SK-MEL-5 (cell line): ENCODE measurements at regions not wholly inside any gene's neighbourhood (a gene's known extent, or its start where the extent isn't known, plus 50 kb on each side); places are given as distances from the start of the nearest gene placed in this dataset.

Experiments used
- DNase-seq: peaks from one replicate; pipeline ENCODE4 v3.0.0-alpha.2; 2016; ENCODE audit warnings: low read depth, low spot score
- in situ Hi-C: cut with HindIII; loops from 2 replicates; pipeline ENCODE4 v1.10.0; 2016; ENCODE audit warnings: low sequenced_read_pairs, high pct_unique_total_duplicates, low pct_unique_long_range_greater_than_20kb

DNA sequence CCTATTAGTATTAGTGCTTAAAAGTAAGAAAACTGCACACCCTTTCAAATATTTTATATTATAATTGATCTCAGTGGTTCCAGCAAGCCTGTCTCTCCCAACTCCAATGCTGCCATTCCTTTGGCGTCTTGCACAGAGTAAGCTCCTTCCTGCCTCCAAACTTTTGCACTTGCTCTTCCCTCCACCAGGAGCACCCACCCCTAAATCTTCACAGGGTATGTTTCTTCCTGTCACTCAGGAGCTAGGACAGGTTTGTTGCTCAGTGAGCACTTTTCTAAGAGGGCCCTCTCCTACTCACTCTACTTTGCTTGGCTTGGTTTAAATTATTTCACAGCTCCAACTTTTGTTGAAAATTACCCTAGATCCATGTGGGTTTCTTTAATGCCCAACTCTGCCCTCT, 189.1 kb upstream of the ADRA1B start:
- DNase-seq = no peak
- in situ Hi-C loops = no loop called here

DNA sequence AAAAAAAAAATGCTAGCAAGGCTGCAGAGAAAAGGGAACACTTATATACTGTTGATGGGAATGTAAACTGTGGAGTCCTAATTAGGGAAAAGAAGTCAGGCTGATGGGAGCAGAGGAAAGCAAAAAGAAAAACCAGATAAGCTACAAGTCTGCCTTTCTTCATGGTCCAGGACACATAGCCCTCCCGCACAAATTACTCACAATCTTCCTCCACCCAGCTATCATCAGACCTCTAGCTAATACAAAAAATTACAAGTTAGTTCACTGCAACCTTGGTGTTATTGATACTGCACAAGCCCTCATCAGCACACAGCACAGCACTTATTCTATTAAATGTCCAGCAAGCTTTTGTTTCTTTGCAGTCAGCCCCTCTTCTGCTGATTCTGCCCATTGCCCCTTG, 186.0 kb upstream of the ADRA1B start:
- in situ Hi-C loops = no loop called here
- no peak for DNase-seq

GRCh38 chr5:159732220-159732619, 184.1 kb upstream of the ADRA1B start:
- DNase-seq = no peak
- in situ Hi-C loops = no loop called here

DNA sequence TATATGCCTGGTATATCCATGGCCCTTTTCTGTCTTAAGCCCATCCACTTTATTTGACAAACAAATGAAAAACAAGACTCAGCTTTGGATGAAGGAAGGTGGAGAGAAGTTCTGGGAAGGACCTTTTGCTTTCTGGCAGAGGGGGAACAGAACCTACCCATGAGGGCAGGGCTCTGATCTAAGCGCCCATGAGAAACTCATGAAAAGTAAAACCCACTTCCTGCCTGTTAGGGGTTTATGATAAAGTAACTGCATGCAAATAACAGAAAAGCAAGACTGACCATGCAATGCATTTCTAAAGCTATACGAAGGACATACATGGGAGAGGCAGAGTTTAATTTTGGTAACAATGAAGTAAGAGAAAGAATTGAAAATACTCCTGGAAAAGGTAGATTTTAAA, 181.9 kb upstream of the ADRA1B start:
- in situ Hi-C loops = no loop called here
- no peak for DNase-seq

DNA sequence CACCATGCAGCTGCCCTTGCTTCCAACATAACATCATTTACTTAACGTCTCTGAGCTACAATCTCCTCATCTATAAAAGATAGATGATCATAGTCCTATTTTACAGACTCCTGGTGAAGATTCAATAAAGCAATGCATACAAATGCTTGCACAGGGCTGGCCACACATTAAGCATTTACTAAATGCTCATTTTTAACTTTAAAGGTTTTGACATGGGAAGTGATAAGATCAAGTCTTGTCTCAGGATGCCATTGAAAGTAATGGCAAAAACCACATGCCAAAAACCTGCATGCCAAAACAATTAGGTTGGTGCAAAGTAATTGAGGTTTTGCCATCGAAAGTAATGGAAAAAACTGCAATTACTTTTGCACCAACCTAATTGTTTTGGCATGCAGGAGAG, 181.2 kb upstream of the ADRA1B start:
- in situ Hi-C loops = no loop called here
- no peak for DNase-seq

DNA sequence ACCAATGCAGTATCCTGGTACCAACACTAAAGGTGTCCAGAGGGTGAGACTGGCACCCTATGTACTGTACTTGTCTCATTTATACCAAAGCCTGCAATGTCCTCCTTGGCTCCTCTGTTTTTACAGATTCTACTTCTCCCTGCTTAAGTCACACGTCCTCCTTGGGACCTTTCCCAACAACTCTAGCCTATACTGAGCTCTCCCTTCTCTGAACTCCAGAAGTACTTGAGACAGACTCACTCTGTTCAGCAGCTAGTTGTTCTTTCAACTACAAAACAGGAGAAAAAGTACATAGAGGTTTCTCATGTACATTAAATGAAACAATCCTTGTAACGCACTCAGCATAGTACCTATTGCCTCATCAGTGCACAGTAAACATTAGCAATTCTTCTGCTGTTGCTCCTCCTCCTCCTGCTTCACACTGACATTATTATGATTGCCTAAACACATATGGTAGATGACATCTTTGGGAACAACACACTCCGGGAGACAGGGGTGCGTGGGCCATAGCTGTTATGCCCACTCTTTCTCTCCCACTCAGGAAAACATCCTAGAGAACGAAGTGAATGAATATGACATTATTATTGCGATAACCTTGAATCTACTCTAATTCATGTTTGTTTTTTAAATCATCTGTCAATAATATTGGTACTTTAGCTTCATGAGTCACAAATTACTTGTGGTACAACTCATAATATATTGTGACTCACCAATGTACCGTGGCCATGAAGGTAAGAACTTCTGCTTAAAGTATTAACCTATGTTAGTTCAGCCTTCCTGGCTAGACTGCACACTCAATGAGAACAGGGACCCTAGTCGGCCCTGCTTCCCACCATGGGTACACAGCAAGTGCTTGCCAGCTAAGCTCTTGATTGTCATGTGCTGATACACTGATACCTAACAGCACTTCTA, 180.3 kb upstream of the ADRA1B start:
- DNase-seq = no peak
- in situ Hi-C loops = no loop called here

- in situ Hi-C loops = no loop called here
- no peak for DNase-seq
Observed at GRCh38 chr5:159736844-159737243, 179.4 kb upstream of the ADRA1B start.

DNA sequence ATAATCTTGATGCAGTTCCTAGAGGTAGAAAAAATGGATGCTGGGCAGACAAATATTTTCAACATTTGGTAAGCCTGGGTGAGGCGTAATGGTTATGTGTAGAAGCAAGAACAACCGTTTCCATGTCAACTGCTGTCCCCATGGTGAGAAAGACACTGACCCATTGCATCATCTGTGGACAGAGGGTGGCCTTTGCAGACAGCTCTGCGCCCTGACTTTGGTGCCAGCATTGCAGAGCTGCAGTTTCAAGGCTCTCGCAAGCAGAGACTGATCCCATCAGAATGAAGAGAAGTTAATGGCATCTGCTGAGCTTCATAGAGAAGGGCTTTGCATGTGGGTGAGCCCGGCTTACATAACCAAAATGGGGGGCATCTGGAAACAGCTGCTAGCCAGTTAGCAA, 179.0 kb upstream of the ADRA1B start:
- DNase-seq = no peak
- in situ Hi-C loops = no loop called here

DNA sequence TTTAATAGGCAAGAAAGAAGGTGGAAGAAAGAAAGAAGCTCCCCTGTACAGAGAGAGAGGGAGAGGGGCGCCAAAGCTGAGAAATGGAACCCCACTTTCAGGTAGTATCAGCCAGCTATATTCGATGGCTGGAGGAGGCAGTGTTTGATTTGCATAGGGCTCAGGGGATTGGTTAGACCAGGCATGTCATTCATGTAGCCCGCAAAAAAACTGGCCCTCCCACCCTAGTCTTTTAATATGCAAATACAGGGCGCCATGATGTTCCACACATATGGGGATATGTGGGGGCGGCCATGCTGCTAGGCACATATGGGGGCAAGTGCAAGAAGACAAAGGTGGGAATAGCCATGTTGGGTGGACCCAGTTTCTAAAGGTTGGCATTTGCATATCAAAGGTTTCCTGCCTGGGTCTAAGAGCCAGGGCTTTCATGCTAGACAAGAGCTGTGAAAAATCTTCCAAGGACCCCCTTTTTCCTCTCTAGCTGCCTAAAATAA, 174.4 kb upstream of the ADRA1B start:
- DNase-seq = no peak

DNA sequence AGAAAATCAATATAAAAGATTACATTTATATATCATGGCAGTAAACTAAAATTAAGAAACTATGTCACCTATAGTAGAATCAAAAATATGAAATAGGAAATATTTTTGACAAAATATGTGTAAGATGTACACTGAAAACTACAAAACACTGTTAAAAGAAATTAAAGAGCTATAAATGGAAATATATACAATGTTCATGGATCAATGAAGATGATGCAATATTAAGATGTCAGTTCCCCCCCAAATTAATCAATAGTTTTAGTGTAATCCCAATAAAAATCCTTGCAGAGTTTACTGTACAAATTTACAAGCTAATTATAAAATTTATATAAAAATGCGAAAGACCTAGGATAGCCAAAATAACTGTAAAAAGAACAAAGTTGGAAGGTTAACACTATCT, 173.0 kb upstream of the ADRA1B start:
- no peak for DNase-seq
- in situ Hi-C loops = no loop called here

More for the DNA sequence above, 174.4 kb upstream of the ADRA1B start:
- in situ Hi-C loops = no loop called here

DNA sequence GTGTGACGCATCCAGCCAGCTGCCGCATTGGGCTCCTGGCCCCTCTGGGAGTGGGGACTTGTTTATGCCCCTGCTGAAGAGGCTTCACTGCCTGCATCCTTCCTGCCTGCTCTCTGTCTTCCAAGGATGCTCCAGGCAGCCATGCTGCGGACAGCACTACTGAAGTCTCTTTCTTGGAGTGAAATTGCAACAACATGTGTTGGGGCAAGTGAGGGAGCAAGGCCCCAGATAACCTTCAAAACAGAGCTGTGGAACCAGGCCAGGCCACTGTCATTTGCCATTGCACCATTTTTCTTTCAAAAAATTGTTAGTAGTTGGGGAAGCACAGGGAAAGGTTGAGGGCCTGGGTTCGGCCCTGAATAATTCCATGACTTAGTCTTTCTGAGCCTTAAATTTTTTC, 169.6 kb upstream of the ADRA1B start:
- in situ Hi-C loops = no loop called here
- no peak for DNase-seq

- no peak for DNase-seq
- in situ Hi-C loops = no loop called here
Observed at GRCh38 chr5:159749146-159749545, 167.1 kb upstream of the ADRA1B start.

DNA sequence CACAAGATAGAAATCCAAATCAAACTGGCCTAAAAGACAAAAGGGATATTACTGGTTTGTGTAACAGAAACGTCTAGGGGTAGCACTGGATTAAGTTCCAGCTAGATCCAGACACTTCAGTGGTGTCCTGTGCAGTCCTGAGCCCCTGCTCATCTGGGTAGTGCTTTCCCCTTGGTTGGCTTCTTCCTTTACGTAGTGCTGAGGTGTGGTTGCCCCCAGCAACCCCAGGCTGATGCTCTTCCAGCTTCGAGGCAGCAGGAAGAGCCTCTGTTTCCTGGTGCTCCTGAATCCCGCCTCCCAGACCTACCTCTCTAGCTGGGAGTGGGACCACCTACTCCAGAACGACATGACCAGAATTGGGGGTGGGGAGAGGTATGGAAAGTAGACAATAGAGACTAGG, 166.1 kb upstream of the ADRA1B start:
- in situ Hi-C loops = no loop called here

DNA sequence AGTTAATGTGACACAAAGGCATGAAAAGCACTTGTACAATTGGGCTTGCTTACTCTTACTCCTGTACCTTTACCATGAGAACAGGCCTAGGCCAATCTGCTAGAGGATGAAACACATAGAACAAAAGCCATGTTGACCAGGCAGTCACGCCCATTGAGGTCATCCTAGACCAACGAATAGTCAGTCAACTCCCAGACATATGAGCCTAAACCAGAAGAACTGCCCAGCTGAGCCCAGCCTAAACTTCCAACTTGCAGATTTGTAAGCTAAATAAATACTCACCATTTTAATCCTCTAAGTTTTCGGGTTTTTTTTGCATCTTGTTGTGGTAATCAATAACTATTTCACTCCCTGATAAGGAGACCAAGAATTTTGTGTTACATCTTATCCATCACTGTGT, 164.8 kb upstream of the ADRA1B start:
- no peak for DNase-seq
- in situ Hi-C loops = no loop called here

More for the DNA sequence above, 166.1 kb upstream of the ADRA1B start:
- no peak for DNase-seq

DNA sequence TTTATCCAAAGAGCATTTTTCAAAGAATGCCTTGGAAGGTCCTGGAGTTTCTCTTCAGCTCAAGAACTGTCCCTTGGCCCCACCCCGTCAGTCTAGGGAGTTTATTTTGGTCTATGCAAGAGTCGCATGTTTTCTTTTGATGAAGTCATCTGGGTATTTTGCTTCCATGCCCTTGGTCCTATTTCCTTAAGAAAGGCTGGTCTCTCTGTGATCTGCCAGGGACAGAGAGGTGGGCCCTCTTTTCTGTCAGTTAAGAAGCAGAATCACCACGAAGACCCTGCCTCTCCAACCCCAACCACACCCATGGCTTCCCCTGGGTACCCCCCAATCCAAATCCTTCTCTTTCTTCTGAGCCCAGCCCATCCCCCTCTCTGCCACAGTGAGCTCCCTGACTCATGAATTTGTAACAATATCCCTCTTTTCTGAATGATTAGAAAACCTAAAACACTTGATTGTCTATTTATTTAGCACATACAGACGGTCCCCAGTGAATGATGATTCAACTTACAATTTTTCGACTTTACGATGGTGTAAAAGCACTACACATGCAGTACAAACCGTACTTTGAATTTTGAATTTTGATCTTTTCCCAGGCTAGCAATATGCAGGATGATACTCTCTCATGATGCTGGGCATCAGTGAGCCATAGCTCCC, 163.5 kb upstream of the ADRA1B start:
- in situ Hi-C loops = no loop called here
- DNase-seq = no peak

DNA sequence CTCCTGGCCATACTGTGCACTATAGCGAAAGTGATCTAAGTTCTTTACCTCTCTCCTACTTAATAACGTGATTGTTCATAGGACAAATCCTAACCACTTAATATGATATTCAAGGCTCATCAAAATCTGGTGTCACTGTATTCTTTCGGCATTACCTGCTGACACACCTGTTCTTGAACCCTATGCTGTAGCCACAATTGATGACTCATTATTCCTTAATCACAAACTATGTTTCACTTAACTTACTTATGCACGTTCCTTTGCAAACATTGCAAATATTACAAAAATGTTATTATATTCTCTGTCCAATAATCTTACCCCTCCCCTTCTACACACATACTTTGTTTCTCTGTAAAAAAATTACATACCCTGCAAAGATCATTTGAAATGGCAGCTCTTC, 158.1 kb upstream of the ADRA1B start:
- in situ Hi-C loops = no loop called here
- DNase-seq = no peak

- no peak for DNase-seq
- in situ Hi-C loops = no loop called here
Observed at GRCh38 chr5:159759791-159760290, 156.4 kb upstream of the ADRA1B start.

DNA sequence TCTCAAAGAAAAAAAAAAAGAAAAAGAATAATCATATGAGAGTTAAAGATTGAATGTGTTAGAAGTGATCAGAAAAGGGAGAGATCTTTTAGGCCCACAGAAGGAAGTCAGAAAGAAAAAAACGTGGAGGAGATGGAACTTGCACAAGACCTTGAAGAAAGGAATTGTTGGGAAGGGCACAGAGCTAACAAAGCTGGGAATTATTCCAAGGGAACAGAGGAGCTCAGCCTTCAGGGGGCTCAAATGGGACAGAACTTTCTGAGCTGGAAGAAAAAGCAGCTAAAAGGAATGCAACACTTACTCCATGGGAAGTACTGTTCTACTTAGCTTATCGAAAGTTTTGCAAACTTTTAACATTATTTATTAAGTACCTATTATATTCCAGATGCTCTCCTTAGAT, 153.4 kb upstream of the ADRA1B start:
- in situ Hi-C loops = no loop called here
- DNase-seq = no peak

DNA sequence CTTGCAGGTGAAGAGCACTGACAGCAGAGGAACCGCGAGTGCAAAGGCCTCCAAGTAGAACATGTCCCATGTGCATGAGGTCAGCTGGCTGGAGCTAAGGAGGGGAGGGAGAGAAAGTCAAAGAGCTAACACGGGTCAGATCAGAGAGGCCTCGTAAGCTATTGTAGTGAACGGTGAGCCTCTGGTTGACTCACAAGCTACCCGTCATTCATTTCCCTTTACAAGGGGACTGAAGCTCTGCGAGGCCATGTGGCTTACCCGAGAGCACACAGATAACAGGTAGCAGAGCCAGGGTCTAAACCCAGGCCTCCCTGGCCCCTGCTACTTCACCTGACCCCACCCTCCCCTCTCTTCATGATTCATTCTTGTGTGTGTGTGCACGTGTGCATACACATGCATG, 152.7 kb upstream of the ADRA1B start:
- in situ Hi-C loops = no loop called here
- no peak for DNase-seq
